ENCODE measurements at regions not wholly inside any gene's neighbourhood (a gene's known extent, or its start where the extent isn't known, plus 50 kb on each side); places are given as distances from the start of the nearest gene placed in this dataset.

DNA sequence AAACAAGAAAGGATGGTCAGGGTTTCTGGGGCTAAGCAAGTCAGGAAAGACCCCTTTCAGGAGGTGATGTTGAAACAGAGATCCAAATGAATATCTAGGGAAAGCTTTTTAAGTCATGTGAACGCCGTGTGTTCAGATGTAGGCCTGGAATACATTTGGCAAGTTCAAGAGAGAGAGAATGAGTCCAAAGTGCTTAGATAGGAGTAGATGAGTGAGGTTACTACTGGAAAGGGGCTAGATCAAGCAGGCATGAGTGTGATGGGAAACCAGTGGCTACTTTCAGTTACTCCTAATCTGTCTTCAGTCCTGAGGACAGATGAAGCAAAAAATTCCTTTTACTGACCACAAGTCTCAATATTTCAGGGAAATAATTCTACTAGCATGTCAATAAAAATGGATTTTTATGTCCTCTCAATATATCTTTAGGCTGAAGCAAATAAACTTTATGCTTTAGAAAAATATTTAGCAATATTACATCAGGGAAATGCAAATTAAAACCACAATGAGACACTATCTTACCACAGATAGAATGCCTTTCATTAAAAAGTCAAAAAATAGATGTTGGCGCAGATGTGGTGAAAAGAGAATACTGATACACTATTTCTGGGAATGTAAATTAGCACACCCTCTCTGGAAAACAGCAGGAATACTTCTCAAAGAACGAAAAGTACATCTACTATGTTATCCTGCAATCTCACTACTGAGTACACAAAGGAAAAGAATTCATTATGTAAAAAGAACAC, 1085.0 kb upstream of the TENM4 start:
- Mint-ChIP-seq H3K27me3 (no peaks in the 10 kb centered on the region), H3K36me3 (no peaks in the 10 kb centered on the region), H3K4me1 (no peaks in the 10 kb centered on the region), H3K27ac (no peak overlapping the region), H3K4me3 (no peak overlapping the region), H3K9me3 (peaks cover 8 to 18% (median 14%) of the 10 kb centered on the region in 3 donors)
- Histone ChIP-seq H3K4me1 (ENCODE audit: control insufficient read depth in 1 of 2, extremely low read depth in 1 of 2, insufficient read depth in 2 of 2, low read length in 2 of 2) (no peaks in the 10 kb centered on the region), H3K27ac (ENCODE audit: low read length) (no peak overlapping the region), H3K27me3 (replicated peaks in 1 of 2; ENCODE audit: control insufficient read depth in 2 of 2, extremely low read depth in 1 of 2, insufficient read depth in 2 of 2, low read length in 1 of 2) (no peaks in the 10 kb centered on the region), H3K4me3 (ENCODE audit: control insufficient read depth in 1 of 2, extremely low read depth in 1 of 2, low read length in 1 of 2) (no peak overlapping the region), H3K9me3 (no peaks in the 10 kb centered on the region), H3K36me3 (ENCODE audit: control insufficient read depth in 2 of 2, extremely low read depth in 1 of 2, insufficient read depth in 1 of 2, low read length in 1 of 2) (no peaks in the 10 kb centered on the region)
- WGBS (ENCODE audit: insufficient coverage) = 71% methylated on average over 2 of the region's 4 CpGs
- ChIA-PET POLR2A (no interaction called here), CTCF (no interaction called here)
- DNase-seq (no peak), ATAC-seq (replicated peaks in 1 of 4) (no peak)

- no peak overlapping the region for H3K27ac ChIP-seq (ENCODE audit: low read length)
- CTCF ChIA-PET = no interaction called here
- Mint-ChIP-seq H3K27ac (no peak overlapping the region), H3K9me3 (peaks cover 8 to 18% (median 16%) of the 10 kb centered on the region in 3 donors), H3K27me3 (no peaks in the 10 kb centered on the region), H3K4me1 (no peaks in the 10 kb centered on the region), H3K36me3 (no peaks in the 10 kb centered on the region), H3K4me3 (no peak overlapping the region)
- no peaks in the 10 kb centered on the region for H3K9me3 ChIP-seq
- H3K36me3 ChIP-seq (ENCODE audit: control insufficient read depth in 2 of 2, extremely low read depth in 1 of 2, insufficient read depth in 1 of 2, low read length in 1 of 2) = no peaks in the 10 kb centered on the region
- no CpG with 5 or more reads among the region's 4 CpGs for WGBS (ENCODE audit: insufficient coverage)
- ATAC-seq (replicated peaks in 1 of 4) = no peak
- no peak overlapping the region for H3K4me3 ChIP-seq (ENCODE audit: control insufficient read depth in 1 of 2, extremely low read depth in 1 of 2, low read length in 1 of 2)
- no peak for DNase-seq
- no peaks in the 10 kb centered on the region for H3K27me3 ChIP-seq (replicated peaks in 1 of 2; ENCODE audit: control insufficient read depth in 2 of 2, extremely low read depth in 1 of 2, insufficient read depth in 2 of 2, low read length in 1 of 2)
- POLR2A ChIA-PET = no interaction called here
- no peaks in the 10 kb centered on the region for H3K4me1 ChIP-seq (ENCODE audit: control insufficient read depth in 1 of 2, extremely low read depth in 1 of 2, insufficient read depth in 2 of 2, low read length in 2 of 2)
Observed at GRCh38 chr11:80524349-80524748, 1083.5 kb upstream of the TENM4 start.

DNA sequence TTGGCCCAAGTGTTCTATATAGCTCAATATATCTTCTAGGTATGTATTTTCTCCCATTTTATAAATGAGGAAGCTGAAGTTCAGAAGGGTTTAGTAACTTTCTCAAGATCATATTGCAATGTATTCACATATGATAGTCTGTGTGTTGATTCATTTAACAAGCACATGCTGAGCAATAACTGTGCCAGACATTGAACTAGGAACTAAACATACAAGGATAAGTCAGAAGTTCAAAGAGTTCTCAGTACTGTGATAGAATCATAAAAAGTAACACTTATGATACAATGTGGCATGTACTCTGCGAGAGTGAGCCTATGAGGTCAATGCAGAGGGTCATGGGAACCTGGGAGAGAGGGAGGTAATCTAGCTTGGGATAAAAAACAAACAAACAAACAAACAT, 1082.2 kb upstream of the TENM4 start:
- no peaks in the 10 kb centered on the region for H3K36me3 ChIP-seq (ENCODE audit: control insufficient read depth in 2 of 2, extremely low read depth in 1 of 2, insufficient read depth in 1 of 2, low read length in 1 of 2)
- no peak for ATAC-seq (replicated peaks in 1 of 4)
- ChIA-PET CTCF (no interaction called here), POLR2A (no interaction called here)
- no CpG with 5 or more reads among the region's 1 CpG for WGBS (ENCODE audit: insufficient coverage)
- H3K4me3 Mint-ChIP-seq = no peak overlapping the region
- H3K27ac Mint-ChIP-seq = no peak overlapping the region
- no peaks in the 10 kb centered on the region for H3K27me3 ChIP-seq (replicated peaks in 1 of 2; ENCODE audit: control insufficient read depth in 2 of 2, extremely low read depth in 1 of 2, insufficient read depth in 2 of 2, low read length in 1 of 2)
- no peaks in the 10 kb centered on the region for H3K4me1 Mint-ChIP-seq
- H3K36me3 Mint-ChIP-seq = no peaks in the 10 kb centered on the region
- no peak overlapping the region for H3K27ac ChIP-seq (ENCODE audit: low read length)
- H3K4me3 ChIP-seq (ENCODE audit: control insufficient read depth in 1 of 2, extremely low read depth in 1 of 2, low read length in 1 of 2) = no peak overlapping the region
- H3K27me3 Mint-ChIP-seq = no peaks in the 10 kb centered on the region
- no peaks in the 10 kb centered on the region for H3K9me3 ChIP-seq
- DNase-seq = no peak
- H3K9me3 Mint-ChIP-seq = peaks cover 6 to 14% (median 7%) of the 10 kb centered on the region in 3 donors
- H3K4me1 ChIP-seq (ENCODE audit: control insufficient read depth in 1 of 2, extremely low read depth in 1 of 2, insufficient read depth in 2 of 2, low read length in 2 of 2) = no peaks in the 10 kb centered on the region

DNA sequence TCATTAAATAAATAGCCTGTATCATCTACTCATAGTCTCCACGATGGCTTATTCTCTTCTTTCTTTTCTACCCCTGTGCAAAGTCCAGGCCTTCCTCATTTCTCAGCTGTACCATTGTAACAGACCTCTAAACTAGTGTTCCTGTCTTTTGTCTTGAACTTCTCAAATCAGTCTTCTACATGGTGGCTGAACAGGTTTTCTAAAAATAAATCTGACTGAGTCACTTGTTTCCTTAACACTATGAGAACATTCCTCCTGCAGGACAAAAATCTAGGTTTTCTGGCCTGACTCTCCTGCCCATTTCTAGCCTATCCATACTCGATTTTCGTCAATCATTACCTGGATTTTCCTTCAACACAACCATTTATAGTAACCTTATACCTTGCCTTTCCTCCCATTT, 1080.8 kb upstream of the TENM4 start:
- Mint-ChIP-seq H3K27ac (no peak overlapping the region), H3K4me3 (no peak overlapping the region), H3K27me3 (no peaks in the 10 kb centered on the region), H3K9me3 (peaks cover 12 to 19% (median 12%) of the 10 kb centered on the region in 3 donors), H3K36me3 (no peaks in the 10 kb centered on the region), H3K4me1 (no peaks in the 10 kb centered on the region)
- Histone ChIP-seq H3K9me3 (no peaks in the 10 kb centered on the region), H3K4me1 (ENCODE audit: control insufficient read depth in 1 of 2, extremely low read depth in 1 of 2, insufficient read depth in 2 of 2, low read length in 2 of 2) (no peaks in the 10 kb centered on the region), H3K36me3 (ENCODE audit: control insufficient read depth in 2 of 2, extremely low read depth in 1 of 2, insufficient read depth in 1 of 2, low read length in 1 of 2) (no peaks in the 10 kb centered on the region), H3K27ac (ENCODE audit: low read length) (no peak overlapping the region), H3K27me3 (replicated peaks in 1 of 2; ENCODE audit: control insufficient read depth in 2 of 2, extremely low read depth in 1 of 2, insufficient read depth in 2 of 2, low read length in 1 of 2) (no peaks in the 10 kb centered on the region), H3K4me3 (ENCODE audit: control insufficient read depth in 1 of 2, extremely low read depth in 1 of 2, low read length in 1 of 2) (no peak overlapping the region)
- ChIA-PET CTCF (no interaction called here), POLR2A (no interaction called here)
- no peak for DNase-seq
- WGBS (ENCODE audit: insufficient coverage) = 52% methylated on average over 3 of the region's 3 CpGs
- ATAC-seq (replicated peaks in 1 of 4) = no peak

DNA sequence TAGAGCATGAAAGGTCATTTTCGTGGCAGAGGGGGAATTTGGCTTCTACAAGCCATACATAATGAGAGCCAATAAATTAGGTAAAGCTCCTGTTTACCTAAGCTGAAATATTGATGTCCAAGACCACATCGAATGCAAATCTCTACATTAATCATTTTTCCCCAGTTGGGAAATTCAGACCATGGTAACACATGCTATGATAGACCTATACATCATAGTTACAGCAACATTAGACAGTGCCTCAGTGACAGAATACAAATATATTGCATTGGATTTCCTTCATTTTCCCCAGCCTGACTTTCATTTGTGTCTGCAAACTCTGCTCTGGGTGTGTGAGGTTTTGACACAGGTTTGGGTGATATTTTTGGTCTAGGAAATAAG, 1079.7 kb upstream of the TENM4 start:
- no peak for ATAC-seq (replicated peaks in 1 of 4)
- ChIA-PET CTCF (no interaction called here), POLR2A (no interaction called here)
- Histone ChIP-seq H3K9me3 (no peaks in the 10 kb centered on the region), H3K27me3 (replicated peaks in 1 of 2; ENCODE audit: control insufficient read depth in 2 of 2, extremely low read depth in 1 of 2, insufficient read depth in 2 of 2, low read length in 1 of 2) (no peaks in the 10 kb centered on the region), H3K36me3 (ENCODE audit: control insufficient read depth in 2 of 2, extremely low read depth in 1 of 2, insufficient read depth in 1 of 2, low read length in 1 of 2) (no peaks in the 10 kb centered on the region), H3K4me1 (ENCODE audit: control insufficient read depth in 1 of 2, extremely low read depth in 1 of 2, insufficient read depth in 2 of 2, low read length in 2 of 2) (no peaks in the 10 kb centered on the region), H3K27ac (ENCODE audit: low read length) (no peak overlapping the region), H3K4me3 (ENCODE audit: control insufficient read depth in 1 of 2, extremely low read depth in 1 of 2, low read length in 1 of 2) (no peak overlapping the region)
- WGBS (ENCODE audit: insufficient coverage) = no CpG with 5 or more reads among the region's 2 CpGs
- H3K27me3 Mint-ChIP-seq = no peaks in the 10 kb centered on the region
- H3K4me1 Mint-ChIP-seq = no peaks in the 10 kb centered on the region
- H3K9me3 Mint-ChIP-seq = peaks cover 9 to 11% (median 10%) of the 10 kb centered on the region in 3 donors
- no peaks in the 10 kb centered on the region for H3K36me3 Mint-ChIP-seq
- no peak overlapping the region for H3K4me3 Mint-ChIP-seq
- no peak overlapping the region for H3K27ac Mint-ChIP-seq
- DNase-seq = no peak

- POLR2A ChIA-PET = no interaction called here
- no peak overlapping the region for H3K27ac Mint-ChIP-seq
- Histone ChIP-seq H3K36me3 (ENCODE audit: control insufficient read depth in 2 of 2, extremely low read depth in 1 of 2, insufficient read depth in 1 of 2, low read length in 1 of 2) (no peaks in the 10 kb centered on the region), H3K4me3 (ENCODE audit: control insufficient read depth in 1 of 2, extremely low read depth in 1 of 2, low read length in 1 of 2) (no peak overlapping the region), H3K9me3 (no peaks in the 10 kb centered on the region), H3K27ac (ENCODE audit: low read length) (no peak overlapping the region), H3K4me1 (ENCODE audit: control insufficient read depth in 1 of 2, extremely low read depth in 1 of 2, insufficient read depth in 2 of 2, low read length in 2 of 2) (no peaks in the 10 kb centered on the region), H3K27me3 (replicated peaks in 1 of 2; ENCODE audit: control insufficient read depth in 2 of 2, extremely low read depth in 1 of 2, insufficient read depth in 2 of 2, low read length in 1 of 2) (no peaks in the 10 kb centered on the region)
- H3K4me1 Mint-ChIP-seq = no peaks in the 10 kb centered on the region
- no peak for DNase-seq
- no peak for ATAC-seq (replicated peaks in 1 of 4)
- WGBS (ENCODE audit: insufficient coverage) = 50% methylated on average over 3 of the region's 7 CpGs
- peaks cover 8 to 10% (median 10%) of the 10 kb centered on the region in 3 donors for H3K9me3 Mint-ChIP-seq
- no peak overlapping the region for H3K4me3 Mint-ChIP-seq
- CTCF ChIA-PET = no interaction called here
- H3K27me3 Mint-ChIP-seq = no peaks in the 10 kb centered on the region
- no peaks in the 10 kb centered on the region for H3K36me3 Mint-ChIP-seq
Observed at GRCh38 chr11:80519596-80520506, 1079.0 kb upstream of the TENM4 start.
